ENCODE measurements at regions not wholly inside any gene's neighbourhood (a gene's known extent, or its start where the extent isn't known, plus 50 kb on each side); places are given as distances from the start of the nearest gene placed in this dataset.

- no peak for TF ChIP-seq POLR2AphosphoS5 (IDR thresholded peaks at IDR 0.05)
- TF ChIP-seq CTCF (IDR thresholded peaks at IDR 0.05) = no peak
Measured at GRCh38 chrX:7316887-7317286, 168.9 kb upstream of the PUDP start.

Measured in prostate gland (tissue), 2 donors.